B cell (primary cell): ENCODE measurements at regions not wholly inside any gene's neighbourhood (a gene's known extent, or its start where the extent isn't known, plus 50 kb on each side); places are given as distances from the start of the nearest gene placed in this dataset.

ENCODE experiments used
- CTCF ChIP-seq: fragments of 200-600 bp; IDR thresholded peaks from one replicate; pipeline ENCODE4 v1.8.0; 2022; ENCODE audit warnings: antibody characterized with exemption, mild to moderate bottlenecking
- EZH2 ChIP-seq: IDR thresholded peaks from 2 replicates; pipeline ENCODE4 v1.6.1; 2012; ENCODE audit warnings: borderline replicate concordance, low read depth, mild to moderate bottlenecking, moderate library complexity, low read length; ENCODE audit not compliant: insufficient read depth, poor library complexity, severe bottlenecking

- no peak for TF ChIP-seq CTCF
- no peak for TF ChIP-seq EZH2
Observed at GRCh38 chr5:2029206-2029605, 146.5 kb upstream of the IRX4 start.
